Naive thymus-derived CD4-positive, alpha-beta T cell (primary cell): ENCODE measurements at regions not wholly inside any gene's neighbourhood (a gene's known extent, or its start where the extent isn't known, plus 50 kb on each side); places are given as distances from the start of the nearest gene placed in this dataset.

Experiments used
- ATAC-seq: fragments of 150-1000 bp; cut with Tn5 transposase; 2 replicates; pipeline ENCODE4 v1.10.0; 2021; ENCODE audit warnings: mild to moderate bottlenecking, moderate library complexity
- CTCF ChIA-PET: fragments of 350-600 bp; sonication (Branson Sonifier 250); formaldehyde crosslinking; loops from one replicate; lab custom pipeline; 2021; ENCODE audit warnings: antibody characterized with exemption; lab: Charles Lee
- POLR2A ChIA-PET: fragments of 350-600 bp; sonication (Branson Sonifier 250); formaldehyde crosslinking; loops from one replicate; lab custom pipeline; 2021; ENCODE audit warnings: antibody characterized with exemption, inconsistent platforms; lab: Charles Lee
- DNase-seq, 9 donors: peaks; one replicate each; pipeline versions ENCODE4 v3.0.0 to v3.0.0-alpha.2; 2020 to 2022; ENCODE audit warnings: mixed read lengths in 1 of 9
- H3K27ac ChIP-seq: one replicate; pipeline ENCODE4 v1.7.0; 2013; ENCODE audit warnings: mild to moderate bottlenecking, low read depth, low read length, moderate library complexity
- H3K27me3 ChIP-seq, 2 donors: one replicate each; pipeline ENCODE4 v1.7.0; 2013; ENCODE audit warnings: low read length in 2 of 2, mild to moderate bottlenecking in 2 of 2, moderate library complexity in 2 of 2; ENCODE audit not compliant: control insufficient read depth in 2 of 2, insufficient read depth in 2 of 2
- H3K36me3 ChIP-seq, 3 experiments: 1 replicate in 2 of 3; 2 replicates in 1 of 3; pipeline ENCODE4 v1.7.0; 2013; ENCODE audit warnings: low read length in 3 of 3, mild to moderate bottlenecking in 3 of 3, moderate library complexity in 1 of 3; ENCODE audit not compliant: insufficient read depth in 3 of 3, control insufficient read depth in 2 of 3
- H3K4me1 ChIP-seq, 2 donors: one replicate each; pipeline ENCODE4 v1.7.0; 2013; ENCODE audit warnings: low read length in 2 of 2, mild to moderate bottlenecking in 2 of 2, moderate library complexity in 1 of 2; ENCODE audit not compliant: control insufficient read depth in 2 of 2, insufficient read depth in 2 of 2
- H3K4me3 ChIP-seq: 2 replicates; pipeline ENCODE4 v1.7.0; 2013; ENCODE audit warnings: mild to moderate bottlenecking, low read length
- H3K9me3 ChIP-seq, 3 experiments: 1 replicate in 2 of 3; 2 replicates in 1 of 3; pipeline ENCODE4 v1.7.0; 2013; ENCODE audit warnings: low read length in 3 of 3; ENCODE audit not compliant: control insufficient read depth in 2 of 3
- H3K27ac Mint-ChIP-seq, 9 donors: one replicate each; pipeline ENCODE4 v1.8.0; 2020 to 2022; ENCODE audit warnings: mixed read lengths in 9 of 9, mild to moderate bottlenecking in 8 of 9, moderate library complexity in 5 of 9, inconsistent platforms in 2 of 9
- H3K27me3 Mint-ChIP-seq, 5 donors: one replicate each; pipeline ENCODE4 v1.8.0; 2021 to 2022; ENCODE audit warnings: mixed read lengths in 5 of 5, mild to moderate bottlenecking in 1 of 5
- H3K36me3 Mint-ChIP-seq, 5 donors: one replicate each; pipeline ENCODE4 v1.8.0; 2020 to 2022; ENCODE audit warnings: mixed read lengths in 5 of 5, mild to moderate bottlenecking in 3 of 5, inconsistent platforms in 1 of 5
- H3K4me1 Mint-ChIP-seq, 7 donors: one replicate each; pipeline ENCODE4 v1.8.0; 2020 to 2022; ENCODE audit warnings: mixed read lengths in 7 of 7, mild to moderate bottlenecking in 3 of 7, inconsistent platforms in 1 of 7
- H3K4me3 Mint-ChIP-seq, 10 donors: one replicate each; pipeline ENCODE4 v1.8.0; 2020 to 2022; ENCODE audit warnings: mild to moderate bottlenecking in 10 of 10, mixed read lengths in 10 of 10, moderate library complexity in 6 of 10, inconsistent platforms in 2 of 10
- H3K9me3 Mint-ChIP-seq, 11 donors: one replicate each; pipeline ENCODE4 v1.8.0; 2020 to 2022; ENCODE audit warnings: mixed read lengths in 11 of 11, mild to moderate bottlenecking in 4 of 11, inconsistent platforms in 1 of 11, moderate library complexity in 1 of 11
- intact Hi-C, 2 donors: fragments of 100-400 bp; cut with micrococcal nuclease; formaldehyde crosslinking; loops; one replicate each; pipeline ENCODE4 v1.15.1; 2023

- Histone ChIP-seq H3K9me3 (no peaks in the 10 kb centered on the region), H3K36me3 (no peaks in the 10 kb centered on the region), H3K4me1 (no peaks in the 10 kb centered on the region), H3K4me3 (no peak overlapping the region), H3K27me3 (no peaks in the 10 kb centered on the region), H3K27ac (no peak overlapping the region)
- Mint-ChIP-seq H3K27ac (no peak overlapping the region), H3K27me3 (no peaks in the 10 kb centered on the region), H3K4me1 (peaks cover 9 to 24% (median 16%) of the 10 kb centered on the region in 7 donors), H3K9me3 (no peaks in the 10 kb centered on the region), H3K36me3 (no peaks in the 10 kb centered on the region), H3K4me3 (no peak overlapping the region)
- POLR2A ChIA-PET: interaction anchor here (1.1 to 1.4 kb wide), 2 partner anchors 11 to 115 kb away, joined by 3 read pairs; no protein-coding TSS in a partner anchor
- CTCF ChIA-PET: no interaction called here
- ATAC-seq: no peak
- intact Hi-C loops: no loop called here
- DNase-seq: no peak
Observed at GRCh38 chr2:203647579-203647978, 58.9 kb upstream of the CD28 start.

- Histone ChIP-seq H3K36me3 (no peaks in the 10 kb centered on the region), H3K27me3 (no peaks in the 10 kb centered on the region), H3K9me3 (no peaks in the 10 kb centered on the region), H3K4me3 (no peak overlapping the region), H3K4me1 (no peaks in the 10 kb centered on the region), H3K27ac (no peak overlapping the region)
- H3K4me3 Mint-ChIP-seq: no peak overlapping the region
- no peaks in the 10 kb centered on the region for H3K36me3 Mint-ChIP-seq
- peak overlapping the region in 1 of 9 donors; percentile 27 for H3K27ac Mint-ChIP-seq
- ATAC-seq (no peak), DNase-seq (no peak)
- CTCF ChIA-PET: no interaction called here
- peaks cover 9 to 24% (median 16%) of the 10 kb centered on the region in 7 donors for H3K4me1 Mint-ChIP-seq
- H3K27me3 Mint-ChIP-seq: no peaks in the 10 kb centered on the region
- H3K9me3 Mint-ChIP-seq: no peaks in the 10 kb centered on the region
- POLR2A ChIA-PET: interaction anchor here (1.0 to 1.4 kb wide), 3 partner anchors 12 to 116 kb away, joined by 3 to 4 read pairs (median 3); no protein-coding TSS in a partner anchor
- intact Hi-C loops: no loop called here
Observed at GRCh38 chr2:203648273-203648672, 58.2 kb upstream of the CD28 start.

DNA sequence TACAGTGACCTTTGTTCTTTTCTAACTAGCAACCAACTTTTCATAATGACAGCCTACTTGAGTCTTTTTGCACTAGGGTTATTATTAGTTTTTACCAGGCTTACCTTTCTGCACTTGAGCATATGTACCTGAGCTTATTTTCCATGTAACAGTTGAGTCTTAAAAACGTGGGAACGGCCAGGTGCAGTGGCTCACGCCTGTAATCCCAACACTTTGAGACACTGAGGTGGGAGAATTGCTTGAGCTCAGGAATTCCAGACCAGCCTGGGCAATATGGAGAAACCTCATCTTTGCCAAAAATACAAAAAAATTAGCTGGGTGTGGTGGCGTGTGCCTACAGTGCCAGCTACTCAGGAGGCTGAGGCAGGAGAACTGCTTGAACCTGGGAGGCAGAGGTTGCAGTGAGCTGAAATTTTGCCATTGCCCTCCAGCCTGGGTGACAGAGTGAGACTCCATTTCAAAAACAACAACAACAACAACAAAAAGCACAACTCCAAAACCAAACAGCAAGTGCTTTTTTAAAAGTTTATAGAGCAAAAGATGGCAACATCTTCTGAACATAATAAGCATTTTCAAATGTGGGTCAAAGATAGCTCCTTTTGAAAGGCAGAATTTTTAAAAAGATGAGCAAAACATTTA, 57.1 kb upstream of the CD28 start:
- intact Hi-C loops: no loop called here
- CTCF ChIA-PET: interaction anchor here (1.0 kb wide), 1 partner anchor 165 kb away, joined by 3 read pairs; no protein-coding TSS in a partner anchor

DNA sequence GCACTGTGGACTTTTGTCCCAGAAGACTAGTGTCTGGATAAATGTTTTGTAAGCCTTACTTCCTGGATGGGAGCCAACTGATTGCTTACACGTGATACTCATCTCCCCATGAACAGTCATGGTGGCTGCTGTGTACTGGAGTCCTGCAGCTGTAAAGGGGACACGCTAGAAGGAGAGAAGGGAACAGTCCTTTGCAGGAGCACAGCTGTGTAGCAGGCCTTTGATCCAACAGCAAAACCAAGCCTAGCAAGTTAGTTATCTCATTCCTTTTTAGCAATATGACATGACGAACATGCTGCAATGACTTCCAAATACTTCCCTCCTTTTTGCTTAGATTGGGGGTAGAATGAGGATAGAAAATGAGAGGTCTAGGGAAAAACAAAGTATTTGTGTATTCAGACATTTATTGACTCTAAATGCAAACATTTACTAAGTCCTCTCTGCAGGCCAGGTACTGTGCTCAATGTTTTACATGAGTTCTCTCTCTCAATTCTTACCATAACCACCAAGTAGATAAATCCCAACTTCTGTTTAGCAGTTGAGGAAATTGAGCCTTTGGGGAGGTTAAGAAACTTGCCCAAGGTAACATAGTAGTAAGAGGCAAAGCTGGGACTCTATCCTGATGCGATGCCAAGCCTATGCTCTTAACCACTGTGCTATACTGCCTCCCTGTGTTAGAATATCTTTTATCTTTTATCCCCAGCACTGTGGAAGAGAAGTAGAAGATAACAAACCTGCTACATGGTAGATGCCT, 55.4 kb upstream of the CD28 start:
- no peaks in the 10 kb centered on the region for H3K27me3 Mint-ChIP-seq
- peak; percentile 64 for ATAC-seq
- intact Hi-C loops: loop anchor here (1.0 to 5.0 kb wide), 4 partner anchors 131 to 426 kb away; no protein-coding TSS in a partner anchor
- H3K4me3 Mint-ChIP-seq: no peak overlapping the region
- peak overlapping the region in 4 of 9 donors; percentile 5 to 48 (median 34) for H3K27ac Mint-ChIP-seq
- ChIA-PET CTCF (interaction anchor here (0.5 to 1.6 kb wide), 2 partner anchors 62 to 166 kb away, joined by 3 read pairs; no protein-coding TSS in a partner anchor), POLR2A (no interaction called here)
- H3K4me1 Mint-ChIP-seq: peaks cover 20 to 40% (median 29%) of the 10 kb centered on the region in 7 donors
- Histone ChIP-seq H3K36me3 (no peaks in the 10 kb centered on the region), H3K9me3 (no peaks in the 10 kb centered on the region), H3K27ac (no peak overlapping the region), H3K4me1 (no peaks in the 10 kb centered on the region), H3K27me3 (no peaks in the 10 kb centered on the region), H3K4me3 (no peak overlapping the region)
- no peaks in the 10 kb centered on the region for H3K36me3 Mint-ChIP-seq
- DNase-seq: peak in 4 of 9 donors; percentile 8 to 24 (median 12)
- H3K9me3 Mint-ChIP-seq: no peaks in the 10 kb centered on the region

More for the DNA sequence above, 57.1 kb upstream of the CD28 start:
- no peak overlapping the region for H3K4me3 Mint-ChIP-seq
- H3K27ac Mint-ChIP-seq: no peak overlapping the region
- Histone ChIP-seq H3K9me3 (no peaks in the 10 kb centered on the region), H3K4me1 (no peaks in the 10 kb centered on the region), H3K36me3 (no peaks in the 10 kb centered on the region), H3K27ac (no peak overlapping the region), H3K27me3 (no peaks in the 10 kb centered on the region), H3K4me3 (no peak overlapping the region)
- DNase-seq (no peak), ATAC-seq (no peak)
- H3K36me3 Mint-ChIP-seq: no peaks in the 10 kb centered on the region
- H3K9me3 Mint-ChIP-seq: no peaks in the 10 kb centered on the region
- no peaks in the 10 kb centered on the region for H3K27me3 Mint-ChIP-seq
- peaks cover 9 to 24% (median 16%) of the 10 kb centered on the region in 7 donors for H3K4me1 Mint-ChIP-seq
- POLR2A ChIA-PET: interaction anchor here (1.0 kb wide), 1 partner anchor 71 kb away, joined by 4 read pairs; no protein-coding TSS in a partner anchor

DNA sequence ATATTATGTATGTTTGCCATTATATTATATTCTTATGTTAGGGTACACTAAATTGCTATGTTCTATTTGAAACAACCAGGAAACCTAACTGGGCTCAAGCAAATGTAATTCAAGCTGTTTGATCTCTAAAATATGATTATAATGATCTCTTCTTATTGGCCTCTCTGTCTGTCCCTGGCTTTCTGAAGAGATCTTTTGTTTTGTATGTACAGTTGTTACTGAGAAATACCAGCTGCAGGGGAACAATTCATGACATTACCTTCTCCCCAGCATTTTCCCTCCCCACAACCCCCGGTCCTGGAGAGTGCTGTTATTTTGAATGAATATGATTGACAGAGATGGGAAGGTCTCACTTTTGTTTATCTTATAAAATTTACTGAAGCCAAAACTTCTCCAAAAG, 54.8 kb upstream of the CD28 start:
- Histone ChIP-seq H3K27ac (no peak overlapping the region), H3K4me1 (peaks cover 0 to 2% of the 10 kb centered on the region in 2 donors), H3K27me3 (no peaks in the 10 kb centered on the region), H3K4me3 (no peak overlapping the region), H3K9me3 (no peaks in the 10 kb centered on the region), H3K36me3 (no peaks in the 10 kb centered on the region)
- POLR2A ChIA-PET: no interaction called here
- ATAC-seq (no peak), DNase-seq (no peak)
- no peak overlapping the region for H3K4me3 Mint-ChIP-seq
- peaks cover 23 to 45% (median 33%) of the 10 kb centered on the region in 7 donors for H3K4me1 Mint-ChIP-seq
- intact Hi-C loops: loop anchor here (1.0 to 5.0 kb wide), 4 partner anchors 131 to 427 kb away; no protein-coding TSS in a partner anchor
- CTCF ChIA-PET: interaction anchor here (0.5 to 1.6 kb wide), 2 partner anchors 63 to 167 kb away, joined by 3 read pairs; no protein-coding TSS in a partner anchor
- H3K36me3 Mint-ChIP-seq: no peaks in the 10 kb centered on the region
- no peaks in the 10 kb centered on the region for H3K27me3 Mint-ChIP-seq
- peak overlapping the region in 3 of 9 donors; percentile 5 to 40 (median 19) for H3K27ac Mint-ChIP-seq
- no peaks in the 10 kb centered on the region for H3K9me3 Mint-ChIP-seq

DNA sequence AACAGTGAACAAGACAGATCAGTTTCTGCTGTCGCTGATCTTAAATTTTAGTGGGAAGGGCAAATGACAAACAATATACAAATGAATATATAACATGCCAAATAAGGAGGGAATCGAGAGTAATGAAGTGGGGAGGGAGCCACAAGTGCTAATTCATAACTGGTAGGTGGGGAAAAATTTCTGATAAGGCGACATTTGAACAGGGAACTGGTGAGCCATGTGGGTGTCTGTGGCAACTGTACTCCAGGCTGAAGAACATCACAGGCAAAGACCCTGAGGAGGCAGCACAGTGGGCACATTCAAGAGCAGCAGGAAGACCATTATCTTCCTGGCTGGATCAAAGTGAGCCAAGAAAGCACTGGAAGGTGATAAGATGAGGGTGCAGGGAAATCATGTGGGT, 51.6 kb upstream of the CD28 start:
- ATAC-seq (no peak), DNase-seq (no peak)
- ChIA-PET CTCF (interaction anchor here (0.7 kb wide), 1 partner anchor 119 kb away, joined by 4 read pairs; no protein-coding TSS in a partner anchor), POLR2A (no interaction called here)
- no peaks in the 10 kb centered on the region for H3K9me3 ChIP-seq
- Mint-ChIP-seq H3K4me1 (peaks cover 37 to 57% (median 47%) of the 10 kb centered on the region in 7 donors), H3K27me3 (no peaks in the 10 kb centered on the region), H3K4me3 (peak overlapping the region in 4 of 10 donors; percentile 1 to 37 (median 28)), H3K9me3 (peaks cover 0 to 4% (median 0%) of the 10 kb centered on the region in 11 donors), H3K36me3 (peaks cover 0 to 4% (median 0%) of the 10 kb centered on the region in 5 donors), H3K27ac (peak overlapping the region in 4 of 9 donors; percentile 12 to 66 (median 44))
- peaks cover 0 to 6% of the 10 kb centered on the region in 2 donors for H3K4me1 ChIP-seq
- H3K27me3 ChIP-seq: no peaks in the 10 kb centered on the region
- intact Hi-C loops: loop anchor here (5.0 kb wide), 3 partner anchors 87 to 257 kb away; no protein-coding TSS in a partner anchor
- no peak overlapping the region for H3K4me3 ChIP-seq
- no peak overlapping the region for H3K27ac ChIP-seq
- H3K36me3 ChIP-seq: no peaks in the 10 kb centered on the region
